BLaER1 treated with 17β-estradiol and CSF1 and Interleukin-3, amounts not matched to agents 10 nM and 100 nM (cell line): ENCODE measurements at regions not wholly inside any gene's neighbourhood (a gene's known extent, or its start where the extent isn't known, plus 50 kb on each side); places are given as distances from the start of the nearest gene placed in this dataset.

Source experiments
- H3K27ac ChIP-seq, 11 experiments: shearing (Covaris generic); formaldehyde crosslinking; 2 replicates each; pipeline ENCODE4 v1.8.1; 2022
- H3K27me3 ChIP-seq, 11 experiments: shearing (Covaris generic); formaldehyde crosslinking; 2 replicates each; pipeline ENCODE4 v1.8.1; 2022
- H3K36me3 ChIP-seq, 11 experiments: shearing (Covaris generic); formaldehyde crosslinking; 2 replicates each; pipeline ENCODE4 v1.8.1; 2022
- H3K4me1 ChIP-seq, 10 experiments: shearing (Covaris generic); formaldehyde crosslinking; 2 replicates each; pipeline ENCODE4 v1.8.1; 2022
- H3K4me2 ChIP-seq, 11 experiments: shearing (Covaris generic); formaldehyde crosslinking; 2 replicates each; pipeline ENCODE4 v1.8.1; 2022
- H3K4me3 ChIP-seq, 10 experiments: shearing (Covaris generic); formaldehyde crosslinking; 2 replicates each; pipeline ENCODE4 v1.8.1; 2022
- H3K9ac ChIP-seq, 11 experiments: shearing (Covaris generic); formaldehyde crosslinking; 2 replicates each; pipeline ENCODE4 v1.8.1; 2022
- H3K9me3 ChIP-seq, 11 experiments: shearing (Covaris generic); formaldehyde crosslinking; replicated peaks in 1 of 11; 2 replicates each; pipeline ENCODE4 v1.8.1; 2022
- H4K20me1 ChIP-seq, 11 experiments: shearing (Covaris generic); formaldehyde crosslinking; 2 replicates each; pipeline ENCODE4 v1.8.1; 2022
- Cebpa-rat ChIP-seq, 11 experiments: shearing (Covaris generic); IDR thresholded peaks; 2 replicates each; pipeline ENCODE4 v1.8.1; 2022

GRCh38 chr4:31107362-31107761, 387.2 kb downstream of the PCDH7 start:
- Histone ChIP-seq H3K9me3 (no peaks in the 10 kb centered on the region), H3K36me3 (no peaks in the 10 kb centered on the region), H3K27me3 (no peaks in the 10 kb centered on the region), H3K4me1 (peaks cover 0 to 8% (median 5%) of the 10 kb centered on the region in 10 experiments; a peak in 8 of 20 replicates), H3K4me2 (no peak overlapping the region), H3K4me3 (no peak overlapping the region), H3K27ac (no peak overlapping the region), H4K20me1 (no peaks in the 10 kb centered on the region), H3K9ac (no peak overlapping the region)
- no peak for TF ChIP-seq Cebpa-rat (IDR thresholded peaks at IDR 0.05)

- Histone ChIP-seq H3K27me3 (no peaks in the 10 kb centered on the region), H3K9me3 (no peaks in the 10 kb centered on the region), H4K20me1 (no peaks in the 10 kb centered on the region), H3K36me3 (no peaks in the 10 kb centered on the region), H3K9ac (no peak overlapping the region), H3K4me3 (no peak overlapping the region), H3K4me1 (peaks cover 0 to 8% (median 5%) of the 10 kb centered on the region in 10 experiments; a peak in 8 of 20 replicates), H3K27ac (no peak overlapping the region), H3K4me2 (no peak overlapping the region)
- no peak for TF ChIP-seq Cebpa-rat (IDR thresholded peaks at IDR 0.05)
These were observed 388.6 kb downstream of the PCDH7 start for GRCh38 chr4:31108762-31109161.

- no peaks in the 10 kb centered on the region for H3K4me1 ChIP-seq
- no peaks in the 10 kb centered on the region for H3K36me3 ChIP-seq
- no peak overlapping the region for H3K27ac ChIP-seq
- no peak overlapping the region for H3K4me2 ChIP-seq
- no peaks in the 10 kb centered on the region for H3K9me3 ChIP-seq
- no peaks in the 10 kb centered on the region for H4K20me1 ChIP-seq
- no peak overlapping the region for H3K4me3 ChIP-seq
- no peak for TF ChIP-seq Cebpa-rat (IDR thresholded peaks at IDR 0.05)
- H3K9ac ChIP-seq = no peak overlapping the region
- no peaks in the 10 kb centered on the region for H3K27me3 ChIP-seq
These were observed 391.6 kb downstream of the PCDH7 start for GRCh38 chr4:31111790-31112189.

- Histone ChIP-seq H3K4me1 (no peaks in the 10 kb centered on the region), H3K4me3 (no peak overlapping the region), H4K20me1 (no peaks in the 10 kb centered on the region), H3K27ac (no peak overlapping the region), H3K9ac (no peak overlapping the region), H3K36me3 (no peaks in the 10 kb centered on the region), H3K4me2 (no peak overlapping the region), H3K9me3 (no peaks in the 10 kb centered on the region), H3K27me3 (no peaks in the 10 kb centered on the region)
- TF ChIP-seq Cebpa-rat (IDR thresholded peaks at IDR 0.05) = no peak
These were observed 394.6 kb downstream of the PCDH7 start for GRCh38 chr4:31114816-31115215.

- Histone ChIP-seq H3K27me3 (no peaks in the 10 kb centered on the region), H3K4me2 (no peak overlapping the region)
These were observed 403.9 kb downstream of the PCDH7 start for GRCh38 chr4:31124008-31124585.

GRCh38 chr4:31125061-31125460, 404.9 kb downstream of the PCDH7 start:
- no peak for TF ChIP-seq Cebpa-rat (IDR thresholded peaks at IDR 0.05)
- Histone ChIP-seq H3K9me3 (no peaks in the 10 kb centered on the region), H3K4me1 (no peaks in the 10 kb centered on the region), H3K27ac (no peak overlapping the region), H3K27me3 (no peaks in the 10 kb centered on the region), H3K4me3 (no peak overlapping the region), H3K9ac (no peak overlapping the region), H4K20me1 (no peaks in the 10 kb centered on the region), H3K4me2 (no peak overlapping the region), H3K36me3 (no peaks in the 10 kb centered on the region)

More at GRCh38 chr4:31124008-31124585, 403.9 kb downstream of the PCDH7 start:
- H3K9ac ChIP-seq = no peak overlapping the region
- no peaks in the 10 kb centered on the region for H4K20me1 ChIP-seq
- no peaks in the 10 kb centered on the region for H3K4me1 ChIP-seq
- H3K4me3 ChIP-seq = no peak overlapping the region
- no peaks in the 10 kb centered on the region for H3K36me3 ChIP-seq
- H3K27ac ChIP-seq = no peak overlapping the region
- no peaks in the 10 kb centered on the region for H3K9me3 ChIP-seq
- no peak for TF ChIP-seq Cebpa-rat (IDR thresholded peaks at IDR 0.05)

- Histone ChIP-seq H3K4me1 (no peaks in the 10 kb centered on the region), H3K27ac (no peak overlapping the region), H3K27me3 (no peaks in the 10 kb centered on the region), H3K36me3 (no peaks in the 10 kb centered on the region), H3K9me3 (no peaks in the 10 kb centered on the region), H3K4me3 (no peak overlapping the region), H3K9ac (no peak overlapping the region), H3K4me2 (no peak overlapping the region), H4K20me1 (no peaks in the 10 kb centered on the region)
- no peak for TF ChIP-seq Cebpa-rat (IDR thresholded peaks at IDR 0.05)
These were observed 405.3 kb downstream of the PCDH7 start for GRCh38 chr4:31125496-31125895.

- TF ChIP-seq Cebpa-rat (IDR thresholded peaks at IDR 0.05) = no peak
- H3K27me3 ChIP-seq = no peaks in the 10 kb centered on the region
- no peak overlapping the region for H3K4me3 ChIP-seq
- H3K9ac ChIP-seq = no peak overlapping the region
- no peaks in the 10 kb centered on the region for H4K20me1 ChIP-seq
- H3K4me1 ChIP-seq = no peaks in the 10 kb centered on the region
- H3K4me2 ChIP-seq = no peak overlapping the region
- H3K36me3 ChIP-seq = no peaks in the 10 kb centered on the region
- no peaks in the 10 kb centered on the region for H3K9me3 ChIP-seq
- no peak overlapping the region for H3K27ac ChIP-seq
These were observed 406.8 kb downstream of the PCDH7 start for GRCh38 chr4:31126881-31127398.

GRCh38 chr4:31130930-31131329, 410.8 kb downstream of the PCDH7 start:
- no peaks in the 10 kb centered on the region for H3K27me3 ChIP-seq
- no peaks in the 10 kb centered on the region for H3K4me1 ChIP-seq
- no peak overlapping the region for H3K27ac ChIP-seq
- no peaks in the 10 kb centered on the region for H3K36me3 ChIP-seq
- H4K20me1 ChIP-seq = no peaks in the 10 kb centered on the region
- TF ChIP-seq Cebpa-rat (IDR thresholded peaks at IDR 0.05) = no peak
- H3K9ac ChIP-seq = no peak overlapping the region
- H3K4me2 ChIP-seq = no peak overlapping the region
- no peak overlapping the region for H3K4me3 ChIP-seq
- no peaks in the 10 kb centered on the region for H3K9me3 ChIP-seq

- TF ChIP-seq Cebpa-rat (IDR thresholded peaks at IDR 0.05) = no peak
- Histone ChIP-seq H4K20me1 (no peaks in the 10 kb centered on the region), H3K27me3 (no peaks in the 10 kb centered on the region), H3K4me3 (no peak overlapping the region), H3K9ac (no peak overlapping the region), H3K4me2 (no peak overlapping the region), H3K27ac (no peak overlapping the region), H3K36me3 (no peaks in the 10 kb centered on the region), H3K4me1 (no peaks in the 10 kb centered on the region), H3K9me3 (no peaks in the 10 kb centered on the region)
These were observed 414.6 kb downstream of the PCDH7 start for GRCh38 chr4:31134720-31135119.
